ENCODE measurements at regions not wholly inside any gene's neighbourhood (a gene's known extent, or its start where the extent isn't known, plus 50 kb on each side); places are given as distances from the start of the nearest gene placed in this dataset.

GRCh38 chr9:107136296-107136695 lies 146.8 kb upstream of the RAD23B start:
- no peak for TF ChIP-seq GATA2 (IDR thresholded peaks at IDR 0.05; ENCODE audit: low read depth, low read length)
- TF ChIP-seq GATA3 (IDR thresholded peaks at IDR 0.05; ENCODE audit: low read depth, low read length) = no peak
